Left ventricle myocardium inferior (tissue), 1 donor: ENCODE measurements at regions not wholly inside any gene's neighbourhood (a gene's known extent, or its start where the extent isn't known, plus 50 kb on each side); places are given as distances from the start of the nearest gene placed in this dataset.

Source experiments
- DNase-seq: peaks from one replicate; pipeline ENCODE4 v3.0.0-alpha.2; 2020
- H3K27ac ChIP-seq: fragments of 200-600 bp; replicated peaks from 2 replicates; pipeline ENCODE4 v1.8.0; 2021
- H3K27me3 ChIP-seq: fragments of 200-600 bp; 2 replicates; pipeline ENCODE4 v1.8.0; 2021; ENCODE audit warnings: low read depth
- H3K36me3 ChIP-seq: fragments of 200-600 bp; 2 replicates; pipeline ENCODE4 v1.8.0; 2021
- H3K4me1 ChIP-seq: fragments of 200-600 bp; 2 replicates; pipeline ENCODE4 v1.8.0; 2021
- H3K4me3 ChIP-seq: fragments of 200-600 bp; 2 replicates; pipeline ENCODE4 v1.8.0; 2021; ENCODE audit warnings: mild to moderate bottlenecking, moderate library complexity
- H3K9me3 ChIP-seq: fragments of 200-600 bp; replicated peaks from 2 replicates; pipeline ENCODE4 v1.8.0; 2021
- intact Hi-C: fragments of 100-400 bp; cut with micrococcal nuclease; formaldehyde crosslinking; loops from one replicate; pipeline ENCODE4 v1.11.0; 2022
- TF ChIP-seq, protein P1 (sequence below): fragments of 200-600 bp; IDR thresholded peaks from 2 replicates; pipeline ENCODE4 v1.8.0; 2021; ENCODE audit warnings: antibody characterized with exemption, mild to moderate bottlenecking, borderline replicate concordance
- donor health status: DM: no; HTN: yes; CAD: no; lungs with severe emphysema.

DNA sequence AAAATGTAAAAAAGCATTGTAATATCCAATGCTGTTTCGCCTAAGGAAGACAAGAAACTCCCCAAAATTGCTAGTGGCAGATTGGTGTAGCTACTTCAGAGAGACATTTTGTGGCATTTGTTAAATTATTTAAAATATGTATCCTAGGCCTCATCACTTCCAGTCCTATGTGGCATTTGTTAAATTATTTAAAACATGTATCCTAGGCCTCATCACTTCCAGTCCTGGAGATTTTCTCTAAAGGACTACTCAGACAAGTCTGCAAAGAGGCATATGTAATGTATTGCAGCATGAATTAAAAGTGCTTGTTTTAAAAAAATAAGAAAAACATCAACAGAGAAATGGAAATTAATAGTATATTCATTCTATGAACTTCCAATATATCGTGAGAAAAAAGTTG is 95.6 kb upstream of the KCTD3 start:
- no peaks in the 10 kb centered on the region for H3K27me3 ChIP-seq
- no peaks in the 10 kb centered on the region for H3K9me3 ChIP-seq
- H3K36me3 ChIP-seq, result no peaks in the 10 kb centered on the region
- no peak overlapping the region for H3K4me3 ChIP-seq
- no peak for DNase-seq
- TF ChIP-seq, protein P1, sequence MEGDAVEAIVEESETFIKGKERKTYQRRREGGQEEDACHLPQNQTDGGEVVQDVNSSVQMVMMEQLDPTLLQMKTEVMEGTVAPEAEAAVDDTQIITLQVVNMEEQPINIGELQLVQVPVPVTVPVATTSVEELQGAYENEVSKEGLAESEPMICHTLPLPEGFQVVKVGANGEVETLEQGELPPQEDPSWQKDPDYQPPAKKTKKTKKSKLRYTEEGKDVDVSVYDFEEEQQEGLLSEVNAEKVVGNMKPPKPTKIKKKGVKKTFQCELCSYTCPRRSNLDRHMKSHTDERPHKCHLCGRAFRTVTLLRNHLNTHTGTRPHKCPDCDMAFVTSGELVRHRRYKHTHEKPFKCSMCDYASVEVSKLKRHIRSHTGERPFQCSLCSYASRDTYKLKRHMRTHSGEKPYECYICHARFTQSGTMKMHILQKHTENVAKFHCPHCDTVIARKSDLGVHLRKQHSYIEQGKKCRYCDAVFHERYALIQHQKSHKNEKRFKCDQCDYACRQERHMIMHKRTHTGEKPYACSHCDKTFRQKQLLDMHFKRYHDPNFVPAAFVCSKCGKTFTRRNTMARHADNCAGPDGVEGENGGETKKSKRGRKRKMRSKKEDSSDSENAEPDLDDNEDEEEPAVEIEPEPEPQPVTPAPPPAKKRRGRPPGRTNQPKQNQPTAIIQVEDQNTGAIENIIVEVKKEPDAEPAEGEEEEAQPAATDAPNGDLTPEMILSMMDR, result no peak
- intact Hi-C loops, result no loop called here
- no peak overlapping the region for H3K27ac ChIP-seq
- H3K4me1 ChIP-seq, result no peaks in the 10 kb centered on the region

DNA sequence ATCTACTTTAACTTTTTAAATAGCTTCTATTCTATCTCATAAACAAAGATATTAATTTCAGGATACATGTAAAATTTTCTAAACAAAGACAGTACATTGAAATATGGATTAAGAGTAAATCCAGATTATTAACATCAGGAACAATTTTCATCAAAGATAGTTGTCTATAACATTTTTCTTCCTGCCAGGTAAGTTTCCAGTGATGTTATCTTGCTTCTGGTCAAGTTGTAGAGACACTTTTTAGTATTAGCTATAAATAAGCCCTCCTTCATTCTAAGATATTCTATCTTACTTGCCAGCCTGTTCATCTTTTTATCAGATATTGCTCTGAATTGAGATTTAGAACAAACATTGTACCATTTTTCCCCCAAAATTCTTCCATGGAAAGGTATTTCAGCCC is 94.4 kb upstream of the KCTD3 start:
- intact Hi-C loops, result no loop called here
- H3K27ac ChIP-seq, result no peak overlapping the region
- no peaks in the 10 kb centered on the region for H3K4me1 ChIP-seq
- DNase-seq, result no peak
- peaks cover 11% of the 10 kb centered on the region for H3K9me3 ChIP-seq
- no peaks in the 10 kb centered on the region for H3K27me3 ChIP-seq
- H3K4me3 ChIP-seq, result no peak overlapping the region
- no peaks in the 10 kb centered on the region for H3K36me3 ChIP-seq
- TF ChIP-seq, protein P1, result no peak

DNA sequence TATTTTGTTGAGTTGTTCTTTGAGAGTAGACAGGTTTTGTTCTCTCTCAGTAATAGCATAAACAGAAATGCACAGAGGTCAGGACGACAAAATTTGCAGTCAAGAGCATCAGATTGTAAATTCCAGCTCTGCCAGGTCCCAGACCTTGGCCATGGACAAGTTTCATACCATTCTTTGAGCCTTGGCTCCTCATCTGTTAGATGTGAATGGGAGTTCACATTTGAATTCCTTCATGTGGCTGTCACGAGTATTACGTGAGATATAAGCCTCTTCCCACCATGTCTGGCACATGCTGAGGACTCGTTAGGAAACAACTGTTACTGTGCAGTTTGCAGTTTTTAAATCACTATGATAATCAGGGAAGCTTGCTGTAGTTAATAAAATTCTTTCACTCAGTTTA is 93.2 kb upstream of the KCTD3 start:
- Histone ChIP-seq H3K9me3 (peaks cover 23% of the 10 kb centered on the region), H3K27me3 (no peaks in the 10 kb centered on the region), H3K36me3 (no peaks in the 10 kb centered on the region), H3K4me3 (no peak overlapping the region), H3K4me1 (no peaks in the 10 kb centered on the region), H3K27ac (no peak overlapping the region)
- TF ChIP-seq, protein P1, result no peak
- no peak for DNase-seq
- intact Hi-C loops, result no loop called here

DNA sequence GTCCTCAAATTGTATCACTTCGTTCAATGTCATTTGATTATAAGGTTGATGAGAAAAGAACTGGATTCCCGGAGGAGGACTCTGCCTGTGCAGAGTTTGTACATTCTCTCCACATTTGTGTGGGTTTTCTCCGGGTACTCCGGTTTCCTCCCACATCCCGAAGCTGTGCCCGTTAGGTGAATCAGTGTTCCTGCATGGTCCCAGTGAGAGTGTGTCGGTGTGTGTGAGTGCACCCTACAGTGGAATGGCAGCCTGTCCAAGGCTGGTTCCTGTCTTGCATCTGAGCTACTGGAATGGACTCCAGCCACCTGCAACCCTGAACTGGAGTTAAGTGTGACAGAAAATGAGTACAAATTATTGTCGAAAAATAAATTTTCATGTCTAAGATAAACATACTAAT is 92.2 kb upstream of the KCTD3 start:
- H3K27me3 ChIP-seq, result no peaks in the 10 kb centered on the region
- peaks cover 23% of the 10 kb centered on the region for H3K9me3 ChIP-seq
- H3K27ac ChIP-seq, result no peak overlapping the region
- TF ChIP-seq, protein P1, result no peak
- no peaks in the 10 kb centered on the region for H3K36me3 ChIP-seq
- intact Hi-C loops, result no loop called here
- no peak overlapping the region for H3K4me3 ChIP-seq
- DNase-seq, result no peak
- no peaks in the 10 kb centered on the region for H3K4me1 ChIP-seq

DNA sequence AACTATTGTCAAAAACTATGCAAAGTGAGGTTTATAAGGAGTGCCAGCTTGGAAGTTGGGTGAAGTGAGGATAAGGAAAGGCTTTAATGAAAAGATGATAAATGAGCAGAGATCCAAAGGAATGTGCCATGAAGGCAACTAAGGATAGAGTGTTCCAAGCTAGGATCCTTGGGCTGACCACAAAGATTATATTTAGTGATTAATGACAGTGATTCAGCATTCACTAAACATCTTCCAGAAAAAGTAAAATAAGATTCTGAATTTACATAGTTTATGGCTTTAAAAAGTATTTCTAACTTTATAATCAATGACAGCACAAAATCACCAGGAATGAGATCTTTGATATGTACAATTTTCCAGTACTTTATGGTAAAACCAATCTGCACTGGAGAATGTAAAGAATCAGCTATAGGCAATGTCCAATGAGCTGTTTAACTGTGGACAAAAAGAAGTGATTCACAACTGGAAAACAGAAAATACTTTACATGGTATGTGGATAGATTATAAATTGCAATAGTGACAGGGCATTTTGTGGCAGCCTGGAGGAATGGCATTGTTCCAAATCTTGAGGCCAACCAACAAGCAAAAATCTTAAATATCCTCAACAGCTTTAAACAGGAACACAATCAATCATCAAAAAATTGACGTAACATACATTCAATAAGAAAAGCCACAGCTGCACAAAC is 91.2 kb upstream of the KCTD3 start:
- no peaks in the 10 kb centered on the region for H3K27me3 ChIP-seq
- no peak overlapping the region for H3K4me3 ChIP-seq
- no peaks in the 10 kb centered on the region for H3K4me1 ChIP-seq
- DNase-seq, result no peak
- peaks cover 23% of the 10 kb centered on the region for H3K9me3 ChIP-seq
- no peaks in the 10 kb centered on the region for H3K36me3 ChIP-seq
- intact Hi-C loops, result no loop called here
- no peak overlapping the region for H3K27ac ChIP-seq
- TF ChIP-seq, protein P1, result no peak
